ENCODE measurements at regions not wholly inside any gene's neighbourhood (a gene's known extent, or its start where the extent isn't known, plus 50 kb on each side); places are given as distances from the start of the nearest gene placed in this dataset.
A peak's percentile ranks its signal among the peaks of the same experiment; 100 is the strongest.

DNA sequence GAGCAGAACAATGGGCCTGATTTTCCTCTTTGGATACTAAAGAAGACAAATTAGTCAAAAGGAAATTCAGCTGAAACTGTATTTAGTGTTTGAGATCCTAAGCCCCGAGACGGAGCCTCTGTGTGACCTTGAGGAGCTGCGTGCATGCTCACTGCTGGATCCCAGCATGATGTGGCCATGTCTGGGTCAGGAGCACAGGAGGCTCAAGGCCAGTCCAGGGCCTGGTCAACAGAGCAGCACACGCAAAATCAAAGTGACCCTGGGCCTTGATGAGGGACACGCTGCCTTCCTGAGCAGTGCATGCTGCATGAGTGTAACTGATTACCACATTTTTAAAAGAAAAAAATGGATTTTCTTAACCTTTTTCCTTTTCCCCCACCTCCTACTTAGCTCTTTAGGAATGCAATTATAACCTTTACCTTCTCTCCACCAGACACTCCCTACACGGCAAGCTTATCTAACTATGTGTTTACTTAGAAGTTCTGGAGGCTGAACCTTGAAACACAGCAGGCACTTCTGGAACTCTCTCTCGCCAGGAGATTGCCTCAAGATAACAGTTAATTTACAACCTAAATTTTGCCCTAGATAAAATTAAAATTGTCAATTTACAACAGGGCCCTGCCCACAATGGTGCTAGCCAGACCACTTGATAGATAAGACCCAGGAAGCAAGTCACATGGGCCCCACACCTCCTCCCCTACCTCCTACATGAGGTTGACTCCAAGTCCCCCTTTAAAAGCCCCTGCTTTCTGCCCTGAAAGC is 144.6 kb downstream of the LRIG2 start (continued):
- no peak for TF ChIP-seq SIX4 (CRISPR knock-in tag; IDR thresholded peaks at IDR 0.05)
- TF ChIP-seq HNF4A (CRISPR knock-in tag; IDR thresholded peaks at IDR 0.05), result peak; percentile 87
- peak; percentile 77; the same call in 1 of the 2 replicates for TF ChIP-seq FOXO1 (CRISPR knock-in tag; IDR thresholded peaks at IDR 0.05)
- TF ChIP-seq HES4 (CRISPR knock-in tag; IDR thresholded peaks at IDR 0.05; ENCODE audit: borderline replicate concordance), result no peak
- TF ChIP-seq, protein P1, sequence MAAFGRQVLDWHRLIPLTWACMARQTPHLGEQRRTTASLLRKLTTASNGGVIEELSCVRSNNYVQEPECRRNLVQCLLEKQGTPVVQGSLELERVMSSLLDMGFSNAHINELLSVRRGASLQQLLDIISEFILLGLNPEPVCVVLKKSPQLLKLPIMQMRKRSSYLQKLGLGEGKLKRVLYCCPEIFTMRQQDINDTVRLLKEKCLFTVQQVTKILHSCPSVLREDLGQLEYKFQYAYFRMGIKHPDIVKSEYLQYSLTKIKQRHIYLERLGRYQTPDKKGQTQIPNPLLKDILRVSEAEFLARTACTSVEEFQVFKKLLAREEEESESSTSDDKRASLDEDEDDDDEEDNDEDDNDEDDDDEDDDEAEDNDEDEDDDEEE (CRISPR knock-in tag; IDR thresholded peaks at IDR 0.05), result no peak
- TF ChIP-seq ZNF260 (CRISPR knock-in tag; IDR thresholded peaks at IDR 0.05; ENCODE audit: borderline replicate concordance, low read depth), result no peak
- TF ChIP-seq, protein P2, sequence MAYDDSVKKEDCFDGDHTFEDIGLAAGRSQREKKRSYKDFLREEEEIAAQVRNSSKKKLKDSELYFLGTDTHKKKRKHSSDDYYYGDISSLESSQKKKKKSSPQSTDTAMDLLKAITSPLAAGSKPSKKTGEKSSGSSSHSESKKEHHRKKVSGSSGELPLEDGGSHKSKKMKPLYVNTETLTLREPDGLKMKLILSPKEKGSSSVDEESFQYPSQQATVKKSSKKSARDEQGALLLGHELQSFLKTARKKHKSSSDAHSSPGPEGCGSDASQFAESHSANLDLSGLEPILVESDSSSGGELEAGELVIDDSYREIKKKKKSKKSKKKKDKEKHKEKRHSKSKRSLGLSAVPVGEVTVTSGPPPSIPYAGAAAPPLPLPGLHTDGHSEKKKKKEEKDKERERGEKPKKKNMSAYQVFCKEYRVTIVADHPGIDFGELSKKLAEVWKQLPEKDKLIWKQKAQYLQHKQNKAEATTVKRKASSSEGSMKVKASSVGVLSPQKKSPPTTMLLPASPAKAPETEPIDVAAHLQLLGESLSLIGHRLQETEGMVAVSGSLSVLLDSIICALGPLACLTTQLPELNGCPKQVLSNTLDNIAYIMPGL (CRISPR knock-in tag; IDR thresholded peaks at IDR 0.05; ENCODE audit: borderline replicate concordance in 1 of 2, low read depth in 1 of 2), result 0 out of 4 replicates have a peak, but pooled peaks of 1 of the 2 experiments have one; percentile 28
- TF ChIP-seq, protein P3, sequence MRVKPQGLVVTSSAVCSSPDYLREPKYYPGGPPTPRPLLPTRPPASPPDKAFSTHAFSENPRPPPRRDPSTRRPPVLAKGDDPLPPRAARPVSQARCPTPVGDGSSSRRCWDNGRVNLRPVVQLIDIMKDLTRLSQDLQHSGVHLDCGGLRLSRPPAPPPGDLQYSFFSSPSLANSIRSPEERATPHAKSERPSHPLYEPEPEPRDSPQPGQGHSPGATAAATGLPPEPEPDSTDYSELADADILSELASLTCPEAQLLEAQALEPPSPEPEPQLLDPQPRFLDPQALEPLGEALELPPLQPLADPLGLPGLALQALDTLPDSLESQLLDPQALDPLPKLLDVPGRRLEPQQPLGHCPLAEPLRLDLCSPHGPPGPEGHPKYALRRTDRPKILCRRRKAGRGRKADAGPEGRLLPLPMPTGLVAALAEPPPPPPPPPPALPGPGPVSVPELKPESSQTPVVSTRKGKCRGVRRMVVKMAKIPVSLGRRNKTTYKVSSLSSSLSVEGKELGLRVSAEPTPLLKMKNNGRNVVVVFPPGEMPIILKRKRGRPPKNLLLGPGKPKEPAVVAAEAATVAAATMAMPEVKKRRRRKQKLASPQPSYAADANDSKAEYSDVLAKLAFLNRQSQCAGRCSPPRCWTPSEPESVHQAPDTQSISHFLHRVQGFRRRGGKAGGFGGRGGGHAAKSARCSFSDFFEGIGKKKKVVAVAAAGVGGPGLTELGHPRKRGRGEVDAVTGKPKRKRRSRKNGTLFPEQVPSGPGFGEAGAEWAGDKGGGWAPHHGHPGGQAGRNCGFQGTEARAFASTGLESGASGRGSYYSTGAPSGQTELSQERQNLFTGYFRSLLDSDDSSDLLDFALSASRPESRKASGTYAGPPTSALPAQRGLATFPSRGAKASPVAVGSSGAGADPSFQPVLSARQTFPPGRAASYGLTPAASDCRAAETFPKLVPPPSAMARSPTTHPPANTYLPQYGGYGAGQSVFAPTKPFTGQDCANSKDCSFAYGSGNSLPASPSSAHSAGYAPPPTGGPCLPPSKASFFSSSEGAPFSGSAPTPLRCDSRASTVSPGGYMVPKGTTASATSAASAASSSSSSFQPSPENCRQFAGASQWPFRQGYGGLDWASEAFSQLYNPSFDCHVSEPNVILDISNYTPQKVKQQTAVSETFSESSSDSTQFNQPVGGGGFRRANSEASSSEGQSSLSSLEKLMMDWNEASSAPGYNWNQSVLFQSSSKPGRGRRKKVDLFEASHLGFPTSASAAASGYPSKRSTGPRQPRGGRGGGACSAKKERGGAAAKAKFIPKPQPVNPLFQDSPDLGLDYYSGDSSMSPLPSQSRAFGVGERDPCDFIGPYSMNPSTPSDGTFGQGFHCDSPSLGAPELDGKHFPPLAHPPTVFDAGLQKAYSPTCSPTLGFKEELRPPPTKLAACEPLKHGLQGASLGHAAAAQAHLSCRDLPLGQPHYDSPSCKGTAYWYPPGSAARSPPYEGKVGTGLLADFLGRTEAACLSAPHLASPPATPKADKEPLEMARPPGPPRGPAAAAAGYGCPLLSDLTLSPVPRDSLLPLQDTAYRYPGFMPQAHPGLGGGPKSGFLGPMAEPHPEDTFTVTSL (CRISPR knock-in tag; IDR thresholded peaks at IDR 0.05; ENCODE audit: borderline replicate concordance), result peak; percentile 82; the same call in 1 of the 2 replicates
- no peak for TF ChIP-seq ZKSCAN5 (CRISPR knock-in tag; IDR thresholded peaks at IDR 0.05)
- no peak for TF ChIP-seq TCF7L2 (IDR thresholded peaks at IDR 0.05; ENCODE audit: low read depth, low read length)
- TF ChIP-seq JUND (CRISPR knock-in tag; IDR thresholded peaks at IDR 0.05), result no peak
- peak; percentile 73 for TF ChIP-seq NCOA2 (CRISPR knock-in tag; IDR thresholded peaks at IDR 0.05)
- no peak for TF ChIP-seq NR2F6 (IDR thresholded peaks at IDR 0.05)
- peak; percentile 70 for TF ChIP-seq NR2F6 (CRISPR knock-in tag; IDR thresholded peaks at IDR 0.05)
- no peak for TF ChIP-seq LCORL (IDR thresholded peaks at IDR 0.05)
- TF ChIP-seq LCORL (CRISPR knock-in tag; IDR thresholded peaks at IDR 0.05), result peak; percentile 46; the same call in 1 of the 2 replicates
- TF ChIP-seq TEAD2 (CRISPR knock-in tag; IDR thresholded peaks at IDR 0.05), result no peak
- peak; percentile 44; the same call in 1 of the 2 replicates for TF ChIP-seq MIER3 (CRISPR knock-in tag; IDR thresholded peaks at IDR 0.05; ENCODE audit: borderline replicate concordance)
- TF ChIP-seq FOXA3 (CRISPR knock-in tag; IDR thresholded peaks at IDR 0.05), result peak; percentile 71
- TF ChIP-seq ZNF792 (CRISPR knock-in tag; IDR thresholded peaks at IDR 0.05), result peak; percentile 60; the same call in 1 of the 2 replicates
- no peak for TF ChIP-seq ZBTB7A (CRISPR knock-in tag; IDR thresholded peaks at IDR 0.05)
- no peak for TF ChIP-seq ZNF484 (CRISPR knock-in tag; IDR thresholded peaks at IDR 0.05; ENCODE audit: borderline replicate concordance, low read depth)
- TF ChIP-seq ISL2 (CRISPR knock-in tag; IDR thresholded peaks at IDR 0.05), result peak; percentile 20; the same call in 1 of the 2 replicates
- TF ChIP-seq ZC3H4 (CRISPR knock-in tag; IDR thresholded peaks at IDR 0.05; ENCODE audit: borderline replicate concordance), result no peak
